Mesendoderm (in vitro differentiated cells): ENCODE measurements at regions not wholly inside any gene's neighbourhood (a gene's known extent, or its start where the extent isn't known, plus 50 kb on each side); places are given as distances from the start of the nearest gene placed in this dataset.
A peak's percentile ranks its signal among the peaks of the same experiment; 100 is the strongest.

Experiments
- DNase-seq: peaks from one replicate; pipeline ENCODE4 v3.0.0; 2013
- H2AK5ac ChIP-seq: 2 replicates; pipeline ENCODE4 v1.6.1; 2013; ENCODE audit warnings: low read length, inconsistent platforms
- H2BK120ac ChIP-seq: 2 replicates; pipeline ENCODE4 v1.6.1; 2013; ENCODE audit warnings: low read depth, mild to moderate bottlenecking, low read length, moderate library complexity, mixed read lengths
- H2BK15ac ChIP-seq: replicated peaks from 2 replicates; pipeline ENCODE4 v1.6.1; 2013; ENCODE audit warnings: low read depth, mild to moderate bottlenecking, moderate library complexity
- H2BK5ac ChIP-seq: 2 replicates; pipeline ENCODE4 v1.6.1; 2013; ENCODE audit warnings: low read length, inconsistent platforms
- H3K18ac ChIP-seq: 2 replicates; pipeline ENCODE4 v1.6.1; 2013; ENCODE audit warnings: mild to moderate bottlenecking, low read length, mixed read lengths
- H3K23ac ChIP-seq: one replicate; pipeline ENCODE4 v1.6.1; 2013; ENCODE audit warnings: low read length
- H3K27ac ChIP-seq: 2 replicates; pipeline ENCODE4 v1.5.1; 2013; ENCODE audit warnings: low read depth, mild to moderate bottlenecking, inconsistent platforms, low read length, moderate library complexity
- H3K27me3 ChIP-seq: 2 replicates; pipeline ENCODE4 v1.6.1; 2013; ENCODE audit warnings: low read length, control low read depth, mild to moderate bottlenecking, inconsistent platforms; ENCODE audit not compliant: insufficient read depth, poor library complexity
- H3K36me3 ChIP-seq: 2 replicates; pipeline ENCODE4 v1.6.1; 2013; ENCODE audit warnings: low read length, inconsistent platforms; ENCODE audit not compliant: control insufficient read depth, insufficient read depth
- H3K4ac ChIP-seq: one replicate; pipeline ENCODE4 v1.6.1; 2013; ENCODE audit warnings: low read depth, mild to moderate bottlenecking, low read length, moderate library complexity
- H3K4me1 ChIP-seq: 2 replicates; pipeline ENCODE4 v1.6.1; 2013; ENCODE audit warnings: low read depth, low read length, inconsistent platforms; ENCODE audit not compliant: control insufficient read depth
- H3K4me2 ChIP-seq: 2 replicates; pipeline ENCODE4 v1.6.1; 2013; ENCODE audit warnings: low read length
- H3K4me3 ChIP-seq: 2 replicates; pipeline ENCODE4 v1.5.1; 2013; ENCODE audit warnings: mild to moderate bottlenecking, low read length
- H3K56ac ChIP-seq: one replicate; pipeline ENCODE4 v1.6.1; 2013; ENCODE audit warnings: low read length
- H3K79me1 ChIP-seq: 2 replicates; pipeline ENCODE4 v1.6.1; 2013; ENCODE audit warnings: low read length, inconsistent platforms
- H3K79me2 ChIP-seq: 2 replicates; pipeline ENCODE4 v1.6.1; 2013; ENCODE audit warnings: mild to moderate bottlenecking, low read length; ENCODE audit not compliant: control insufficient read depth, insufficient read depth
- H3K9ac ChIP-seq: 2 replicates; pipeline ENCODE4 v1.6.1; 2013; ENCODE audit warnings: low read length, inconsistent platforms
- H4K5ac ChIP-seq: one replicate; pipeline ENCODE4 v1.6.1; 2013; ENCODE audit warnings: low read length
- H4K8ac ChIP-seq: one replicate; pipeline ENCODE4 v1.6.1; 2013; ENCODE audit warnings: low read depth, mild to moderate bottlenecking, control low read depth, low read length, moderate library complexity
- WGBS: extraction: QIAGEN DNeasy Blood & Tissue Kit; methylation state at CpG from one replicate; pipeline ENCODE4 v1.1.7; 2013; ENCODE audit warnings: low lambda C conversion rate, missing lambda C conversion rate; ENCODE audit not compliant: insufficient coverage; ENCODE audit errors: extremely low coverage; 5-methylcytosine and 5-hydroxymethylcytosine counted together

GRCh38 chr14:26860111-26860510, 262.3 kb upstream of the NOVA1 start:
- H3K4me3 ChIP-seq: no peak overlapping the region
- no peak overlapping the region for H2BK120ac ChIP-seq
- H3K23ac ChIP-seq: no peak overlapping the region
- no peak overlapping the region for H2BK5ac ChIP-seq
- no peak overlapping the region for H4K8ac ChIP-seq
- no peaks in the 10 kb centered on the region for H3K27me3 ChIP-seq
- no peak overlapping the region for H3K9ac ChIP-seq
- no peak for DNase-seq
- 100% methylated on average over 1 of the region's 3 CpGs for WGBS
- no peak overlapping the region for H3K18ac ChIP-seq
- H3K56ac ChIP-seq: no peak overlapping the region
- H3K4me1 ChIP-seq: no peaks in the 10 kb centered on the region
- H3K4ac ChIP-seq: no peak overlapping the region
- no peak overlapping the region for H4K5ac ChIP-seq
- H2AK5ac ChIP-seq: no peak overlapping the region
- H3K79me1 ChIP-seq: no peaks in the 10 kb centered on the region
- no peak overlapping the region for H3K27ac ChIP-seq
- H3K36me3 ChIP-seq: no peaks in the 10 kb centered on the region
- no peak overlapping the region for H2BK15ac ChIP-seq
- no peak overlapping the region for H3K4me2 ChIP-seq
- H3K79me2 ChIP-seq: no peaks in the 10 kb centered on the region

GRCh38 chr14:26863736-26864135, 265.9 kb upstream of the NOVA1 start:
- Histone ChIP-seq H3K4me3 (no peak overlapping the region), H3K4ac (no peak overlapping the region), H2BK120ac (no peak overlapping the region), H2BK5ac (no peak overlapping the region), H3K4me1 (no peaks in the 10 kb centered on the region), H3K23ac (no peak overlapping the region), H3K9ac (no peak overlapping the region), H3K18ac (no peak overlapping the region), H4K5ac (no peak overlapping the region), H3K36me3 (no peaks in the 10 kb centered on the region), H4K8ac (no peak overlapping the region), H2BK15ac (no peak overlapping the region), H3K79me1 (no peaks in the 10 kb centered on the region), H3K27me3 (no peaks in the 10 kb centered on the region), H3K27ac (no peak overlapping the region), H3K56ac (no peak overlapping the region), H2AK5ac (no peak overlapping the region), H3K79me2 (no peaks in the 10 kb centered on the region), H3K4me2 (no peak overlapping the region)
- WGBS: no CpG with 5 or more reads among the region's 5 CpGs
- DNase-seq: no peak

- Histone ChIP-seq H2BK5ac (no peak overlapping the region), H3K27ac (no peak overlapping the region), H2AK5ac (no peak overlapping the region), H2BK15ac (no peak overlapping the region), H3K4ac (no peak overlapping the region), H3K36me3 (no peaks in the 10 kb centered on the region), H3K18ac (no peak overlapping the region), H3K4me3 (no peak overlapping the region), H3K79me1 (no peaks in the 10 kb centered on the region), H3K4me1 (no peaks in the 10 kb centered on the region), H4K8ac (no peak overlapping the region), H3K27me3 (no peaks in the 10 kb centered on the region), H3K9ac (no peak overlapping the region), H3K56ac (no peak overlapping the region), H2BK120ac (no peak overlapping the region), H3K79me2 (no peaks in the 10 kb centered on the region), H4K5ac (no peak overlapping the region), H3K23ac (no peak overlapping the region), H3K4me2 (no peak overlapping the region)
- no peak for DNase-seq
- WGBS: no CpG with 5 or more reads among the region's 1 CpG
These were observed 268.9 kb upstream of the NOVA1 start for GRCh38 chr14:26866721-26867120.

GRCh38 chr14:26867171-26867757, 269.4 kb upstream of the NOVA1 start:
- Histone ChIP-seq H3K18ac (no peak overlapping the region), H2BK120ac (no peak overlapping the region), H3K56ac (no peak overlapping the region), H3K27me3 (no peaks in the 10 kb centered on the region), H4K8ac (no peak overlapping the region), H3K79me2 (no peaks in the 10 kb centered on the region), H2AK5ac (no peak overlapping the region), H2BK15ac (no peak overlapping the region), H2BK5ac (no peak overlapping the region), H3K4me1 (no peaks in the 10 kb centered on the region), H3K9ac (no peak overlapping the region), H3K36me3 (no peaks in the 10 kb centered on the region), H4K5ac (no peak overlapping the region), H3K79me1 (no peaks in the 10 kb centered on the region), H3K4ac (no peak overlapping the region), H3K27ac (no peak overlapping the region), H3K4me3 (no peak overlapping the region), H3K23ac (no peak overlapping the region), H3K4me2 (no peak overlapping the region)
- DNase-seq: peak; percentile 54
- WGBS: no CpG with 5 or more reads among the region's 6 CpGs

GRCh38 chr14:26870096-26870495, 272.3 kb upstream of the NOVA1 start:
- Histone ChIP-seq H3K4ac (no peak overlapping the region), H3K4me1 (no peaks in the 10 kb centered on the region), H2BK15ac (no peak overlapping the region), H3K79me1 (no peaks in the 10 kb centered on the region), H3K4me3 (no peak overlapping the region), H2AK5ac (no peak overlapping the region), H3K23ac (no peak overlapping the region), H3K27me3 (no peaks in the 10 kb centered on the region), H4K8ac (no peak overlapping the region), H3K56ac (no peak overlapping the region), H3K4me2 (no peak overlapping the region), H3K18ac (no peak overlapping the region), H3K79me2 (no peaks in the 10 kb centered on the region), H3K36me3 (no peaks in the 10 kb centered on the region), H3K27ac (no peak overlapping the region), H3K9ac (no peak overlapping the region), H4K5ac (no peak overlapping the region), H2BK120ac (no peak overlapping the region), H2BK5ac (no peak overlapping the region)
- no CpG with 5 or more reads among the region's 2 CpGs for WGBS
- DNase-seq: no peak
